ENCODE measurements at regions not wholly inside any gene's neighbourhood (a gene's known extent, or its start where the extent isn't known, plus 50 kb on each side); places are given as distances from the start of the nearest gene placed in this dataset.

GRCh38 chr10:28949005-28950004 is 272.0 kb downstream of the BAMBI start:
- Mint-ChIP-seq H3K27me3 (peaks cover 36% of the 10 kb centered on the region), H3K9me3 (no peaks in the 10 kb centered on the region), H3K27ac (no peak overlapping the region), H3K4me3 (no peak overlapping the region), H3K36me3 (no peaks in the 10 kb centered on the region), H3K4me1 (no peaks in the 10 kb centered on the region)
- no peak for DNase-seq

- Mint-ChIP-seq H3K27ac (no peak overlapping the region), H3K4me1 (no peaks in the 10 kb centered on the region), H3K9me3 (no peaks in the 10 kb centered on the region), H3K4me3 (no peak overlapping the region), H3K27me3 (peaks cover 38% of the 10 kb centered on the region), H3K36me3 (no peaks in the 10 kb centered on the region)
- DNase-seq, result no peak
Measured at GRCh38 chr10:28951484-28951883, 274.2 kb downstream of the BAMBI start.

- H3K4me3 Mint-ChIP-seq, result no peak overlapping the region
- no peak overlapping the region for H3K27ac Mint-ChIP-seq
- no peaks in the 10 kb centered on the region for H3K4me1 Mint-ChIP-seq
- H3K27me3 Mint-ChIP-seq, result peaks cover 38% of the 10 kb centered on the region
- no peak for DNase-seq
- peaks cover under 1% of the 10 kb centered on the region for H3K9me3 Mint-ChIP-seq
- no peaks in the 10 kb centered on the region for H3K36me3 Mint-ChIP-seq
Measured at GRCh38 chr10:28952523-28952922, 275.2 kb downstream of the BAMBI start.

GRCh38 chr10:28954211-28954610 is 276.9 kb downstream of the BAMBI start:
- no peak for DNase-seq
- H3K27me3 Mint-ChIP-seq, result peaks cover 33% of the 10 kb centered on the region
- peaks cover 11% of the 10 kb centered on the region for H3K9me3 Mint-ChIP-seq
- H3K4me3 Mint-ChIP-seq, result no peak overlapping the region
- no peaks in the 10 kb centered on the region for H3K4me1 Mint-ChIP-seq
- no peak overlapping the region for H3K27ac Mint-ChIP-seq
- H3K36me3 Mint-ChIP-seq, result no peaks in the 10 kb centered on the region

- Mint-ChIP-seq H3K4me1 (no peaks in the 10 kb centered on the region), H3K9me3 (peaks cover 11% of the 10 kb centered on the region), H3K27ac (no peak overlapping the region), H3K4me3 (no peak overlapping the region), H3K36me3 (no peaks in the 10 kb centered on the region), H3K27me3 (peaks cover 8% of the 10 kb centered on the region)
- no peak for DNase-seq
Measured at GRCh38 chr10:28958468-28958867, 281.1 kb downstream of the BAMBI start.

- no peak for DNase-seq
- Mint-ChIP-seq H3K4me3 (no peak overlapping the region), H3K9me3 (peaks cover 11% of the 10 kb centered on the region), H3K36me3 (no peaks in the 10 kb centered on the region), H3K27me3 (no peaks in the 10 kb centered on the region), H3K4me1 (no peaks in the 10 kb centered on the region), H3K27ac (no peak overlapping the region)
Measured at GRCh38 chr10:28959850-28960501, 282.7 kb downstream of the BAMBI start.

GRCh38 chr10:28962768-28963167 is 285.4 kb downstream of the BAMBI start:
- DNase-seq, result no peak

GRCh38 chr10:28963539-28964221 is 286.4 kb downstream of the BAMBI start:
- Mint-ChIP-seq H3K27me3 (peaks cover 3% of the 10 kb centered on the region), H3K4me1 (no peaks in the 10 kb centered on the region), H3K36me3 (no peaks in the 10 kb centered on the region), H3K27ac (no peak overlapping the region), H3K4me3 (no peak overlapping the region), H3K9me3 (peaks cover 1% of the 10 kb centered on the region)
- no peak for DNase-seq

More at GRCh38 chr10:28962768-28963167, 285.4 kb downstream of the BAMBI start:
- Mint-ChIP-seq H3K27ac (no peak overlapping the region), H3K36me3 (no peaks in the 10 kb centered on the region), H3K4me3 (no peak overlapping the region), H3K4me1 (no peaks in the 10 kb centered on the region), H3K9me3 (peaks cover 8% of the 10 kb centered on the region), H3K27me3 (peaks cover 3% of the 10 kb centered on the region)

GRCh38 chr10:28965937-28966336 is 288.6 kb downstream of the BAMBI start:
- Mint-ChIP-seq H3K9me3 (no peaks in the 10 kb centered on the region), H3K4me3 (no peak overlapping the region), H3K27ac (no peak overlapping the region), H3K27me3 (peaks cover 3% of the 10 kb centered on the region), H3K4me1 (no peaks in the 10 kb centered on the region), H3K36me3 (no peaks in the 10 kb centered on the region)
- no peak for DNase-seq

GRCh38 chr10:28967031-28967430 is 289.7 kb downstream of the BAMBI start:
- Mint-ChIP-seq H3K27me3 (peaks cover 3% of the 10 kb centered on the region), H3K4me3 (no peak overlapping the region), H3K4me1 (no peaks in the 10 kb centered on the region), H3K36me3 (no peaks in the 10 kb centered on the region), H3K27ac (no peak overlapping the region), H3K9me3 (no peaks in the 10 kb centered on the region)
- no peak for DNase-seq

- Mint-ChIP-seq H3K4me1 (no peaks in the 10 kb centered on the region), H3K27me3 (peaks cover 3% of the 10 kb centered on the region), H3K4me3 (no peak overlapping the region), H3K9me3 (no peaks in the 10 kb centered on the region), H3K36me3 (no peaks in the 10 kb centered on the region), H3K27ac (no peak overlapping the region)
- no peak for DNase-seq
Measured at GRCh38 chr10:28969413-28969812, 292.1 kb downstream of the BAMBI start.

- Mint-ChIP-seq H3K27me3 (peaks cover 4% of the 10 kb centered on the region), H3K4me1 (no peaks in the 10 kb centered on the region), H3K4me3 (no peak overlapping the region), H3K27ac (no peak overlapping the region), H3K9me3 (no peaks in the 10 kb centered on the region), H3K36me3 (no peaks in the 10 kb centered on the region)
- DNase-seq, result no peak
Measured at GRCh38 chr10:28970231-28970630, 292.9 kb downstream of the BAMBI start.

GRCh38 chr10:28971255-28971654 is 293.9 kb downstream of the BAMBI start:
- no peaks in the 10 kb centered on the region for H3K4me1 Mint-ChIP-seq

GRCh38 chr10:28971764-28972163 is 294.4 kb downstream of the BAMBI start:
- DNase-seq, result no peak
- Mint-ChIP-seq H3K36me3 (no peaks in the 10 kb centered on the region), H3K4me3 (no peak overlapping the region), H3K4me1 (no peaks in the 10 kb centered on the region), H3K9me3 (no peaks in the 10 kb centered on the region), H3K27me3 (peaks cover 7% of the 10 kb centered on the region), H3K27ac (no peak overlapping the region)

More at GRCh38 chr10:28971255-28971654, 293.9 kb downstream of the BAMBI start:
- H3K27me3 Mint-ChIP-seq, result peaks cover 7% of the 10 kb centered on the region
- H3K4me3 Mint-ChIP-seq, result no peak overlapping the region
- no peak for DNase-seq
- no peaks in the 10 kb centered on the region for H3K36me3 Mint-ChIP-seq
- no peak overlapping the region for H3K27ac Mint-ChIP-seq
- H3K9me3 Mint-ChIP-seq, result no peaks in the 10 kb centered on the region

GRCh38 chr10:28973309-28973972 is 296.1 kb downstream of the BAMBI start:
- H3K4me1 Mint-ChIP-seq, result no peaks in the 10 kb centered on the region
- H3K4me3 Mint-ChIP-seq, result no peak overlapping the region
- H3K36me3 Mint-ChIP-seq, result no peaks in the 10 kb centered on the region
- no peak overlapping the region for H3K27ac Mint-ChIP-seq
- no peak for DNase-seq
- H3K9me3 Mint-ChIP-seq, result peaks cover 2% of the 10 kb centered on the region
- H3K27me3 Mint-ChIP-seq, result peaks cover 4% of the 10 kb centered on the region
